AG10803 (cell line): ENCODE measurements at regions not wholly inside any gene's neighbourhood (a gene's known extent, or its start where the extent isn't known, plus 50 kb on each side); places are given as distances from the start of the nearest gene placed in this dataset.

Source experiments
- DNase-seq: peaks from one replicate; pipeline ENCODE4 v3.0.0; 2010; ENCODE audit warnings: low read depth
- H3K4me3 ChIP-seq: 2 replicates; pipeline ENCODE4 v1.5.1; 2011; ENCODE audit warnings: mild to moderate bottlenecking, low read length, control low read depth
- TF ChIP-seq, protein P1 (sequence below): conservative IDR thresholded peaks from 2 replicates; pipeline ENCODE4 v1.5.1; 2011; ENCODE audit warnings: mild to moderate bottlenecking, low read length, control low read depth, inconsistent platforms

DNA sequence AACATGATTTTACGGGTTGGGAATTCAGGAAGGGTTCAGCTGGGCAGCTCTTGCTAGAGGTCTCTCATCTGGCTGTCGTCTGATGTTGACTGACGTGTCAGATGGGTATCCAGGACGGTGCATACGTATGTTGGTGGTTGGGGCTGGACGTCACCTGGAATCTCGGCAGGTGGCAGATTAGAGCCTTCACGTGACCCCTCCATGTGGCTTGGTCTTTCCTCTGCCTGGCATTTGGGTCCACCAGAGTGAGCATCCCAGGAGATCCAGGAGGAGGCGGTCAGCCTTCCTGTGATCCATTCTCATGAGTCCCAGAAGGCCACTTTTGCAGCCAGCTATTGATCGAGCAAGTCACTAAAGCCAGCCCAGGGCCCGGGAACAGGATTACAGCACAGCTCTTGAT lies 202.7 kb downstream of the FOXL1 start:
- DNase-seq = no peak
- TF ChIP-seq, protein P1, sequence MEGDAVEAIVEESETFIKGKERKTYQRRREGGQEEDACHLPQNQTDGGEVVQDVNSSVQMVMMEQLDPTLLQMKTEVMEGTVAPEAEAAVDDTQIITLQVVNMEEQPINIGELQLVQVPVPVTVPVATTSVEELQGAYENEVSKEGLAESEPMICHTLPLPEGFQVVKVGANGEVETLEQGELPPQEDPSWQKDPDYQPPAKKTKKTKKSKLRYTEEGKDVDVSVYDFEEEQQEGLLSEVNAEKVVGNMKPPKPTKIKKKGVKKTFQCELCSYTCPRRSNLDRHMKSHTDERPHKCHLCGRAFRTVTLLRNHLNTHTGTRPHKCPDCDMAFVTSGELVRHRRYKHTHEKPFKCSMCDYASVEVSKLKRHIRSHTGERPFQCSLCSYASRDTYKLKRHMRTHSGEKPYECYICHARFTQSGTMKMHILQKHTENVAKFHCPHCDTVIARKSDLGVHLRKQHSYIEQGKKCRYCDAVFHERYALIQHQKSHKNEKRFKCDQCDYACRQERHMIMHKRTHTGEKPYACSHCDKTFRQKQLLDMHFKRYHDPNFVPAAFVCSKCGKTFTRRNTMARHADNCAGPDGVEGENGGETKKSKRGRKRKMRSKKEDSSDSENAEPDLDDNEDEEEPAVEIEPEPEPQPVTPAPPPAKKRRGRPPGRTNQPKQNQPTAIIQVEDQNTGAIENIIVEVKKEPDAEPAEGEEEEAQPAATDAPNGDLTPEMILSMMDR = no peak
- no peak overlapping the region for H3K4me3 ChIP-seq

DNA sequence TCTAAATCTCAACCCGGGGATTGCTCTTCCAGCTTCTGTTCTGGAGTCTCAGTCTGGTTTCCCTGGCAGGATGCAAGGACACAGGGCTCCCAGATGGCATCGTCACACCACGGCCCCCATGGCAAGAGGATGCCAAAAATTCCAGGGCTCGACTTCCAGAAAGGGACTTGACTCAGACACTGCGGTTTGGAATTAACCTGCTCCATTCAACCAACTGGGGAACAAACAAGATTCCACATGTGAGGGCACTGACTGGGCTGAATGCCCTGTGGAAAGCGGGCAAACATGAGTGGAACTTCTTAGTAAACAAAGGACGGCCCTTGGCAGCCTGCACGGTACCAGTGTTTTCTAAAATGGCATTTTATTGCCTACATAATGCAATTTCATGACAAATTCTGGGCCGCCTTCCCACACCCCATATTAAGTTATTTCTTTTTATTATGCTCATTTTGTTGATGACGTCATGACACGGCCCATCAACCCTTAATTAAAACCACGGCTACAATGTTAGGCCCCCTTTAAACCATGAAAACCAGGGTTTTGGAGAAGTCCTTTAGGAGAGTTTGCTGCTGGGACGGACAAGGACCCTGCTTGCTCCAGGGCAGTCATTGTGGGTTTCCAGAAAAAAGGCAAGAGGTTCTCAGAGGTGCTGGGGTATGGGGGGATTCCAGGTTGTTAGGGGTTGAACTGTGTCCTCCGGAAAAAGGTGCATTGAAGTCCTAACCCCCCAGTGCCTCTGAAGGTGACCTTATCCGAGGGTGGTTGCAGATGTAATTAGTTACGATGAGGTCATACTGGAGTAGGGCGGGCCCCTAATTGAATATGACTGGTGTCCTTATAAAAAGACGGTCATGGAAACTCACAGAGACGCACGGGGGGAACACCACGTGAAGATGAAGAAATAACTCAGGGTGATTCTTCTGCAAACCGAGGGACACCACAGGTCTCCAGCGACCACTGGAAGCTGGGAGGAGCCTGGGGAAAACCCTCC lies 205.6 kb downstream of the FOXL1 start:
- TF ChIP-seq, protein P1 = no peak

DNA sequence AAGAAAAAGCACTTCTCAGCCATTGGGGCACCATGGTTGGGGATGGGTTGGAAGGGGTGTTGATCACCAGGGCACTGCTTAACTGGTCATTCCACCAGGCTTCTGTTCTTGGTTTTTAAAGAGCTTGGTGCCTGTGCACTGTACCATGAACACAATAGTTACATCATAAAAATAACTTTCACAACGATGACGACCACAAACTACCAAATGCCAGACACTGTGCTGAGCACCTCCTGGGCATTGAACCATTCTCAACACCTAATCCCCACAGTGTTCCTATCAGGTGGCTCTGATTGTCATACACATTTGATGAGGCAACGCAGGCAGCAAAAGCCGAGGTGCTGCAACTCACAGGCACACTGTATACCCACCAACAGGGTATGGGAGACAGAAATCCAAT lies 208.0 kb downstream of the FOXL1 start:
- TF ChIP-seq, protein P1 = no peak
- no peak overlapping the region for H3K4me3 ChIP-seq
- DNase-seq = no peak

More for the DNA sequence above, 205.6 kb downstream of the FOXL1 start:
- DNase-seq = peak; percentile 83
- no peak overlapping the region for H3K4me3 ChIP-seq

DNA sequence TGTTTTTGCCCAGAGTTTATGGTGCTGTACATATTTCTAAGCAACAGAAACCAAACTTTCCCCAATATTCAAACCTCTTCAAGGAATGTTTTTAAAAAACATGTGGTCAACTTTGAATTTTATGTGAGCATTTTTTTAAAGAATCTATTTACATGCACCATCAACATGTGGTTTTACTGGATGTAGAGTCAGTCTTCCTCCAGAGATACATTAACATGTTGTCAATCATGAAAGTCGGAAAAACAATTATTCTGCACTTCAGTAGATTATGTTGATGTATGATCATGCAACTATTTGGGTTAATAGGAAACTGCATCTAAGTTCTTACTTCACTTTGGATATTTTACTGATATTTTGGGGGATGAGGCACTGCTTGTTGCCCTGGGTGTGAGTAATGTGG lies 208.6 kb downstream of the FOXL1 start:
- no peak for DNase-seq
- no peak overlapping the region for H3K4me3 ChIP-seq
- TF ChIP-seq, protein P1 = no peak

DNA sequence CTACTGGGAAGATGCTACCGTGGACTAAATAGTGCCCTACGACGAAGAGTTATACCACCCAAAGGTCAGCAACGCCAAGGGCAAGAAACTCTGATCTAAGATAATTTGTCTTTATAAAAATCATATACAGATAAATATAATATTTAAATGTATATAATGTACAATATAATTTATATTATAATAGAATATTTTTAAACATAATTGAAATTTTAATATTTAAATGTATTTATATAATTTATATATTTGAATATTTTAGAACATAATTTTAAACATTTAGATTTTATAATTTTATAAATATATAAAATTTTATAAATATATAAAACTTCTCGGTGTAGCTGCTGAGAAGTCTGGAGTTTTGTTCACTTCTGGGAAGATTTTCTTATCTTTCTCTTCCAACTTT lies 209.2 kb downstream of the FOXL1 start:
- no peak overlapping the region for H3K4me3 ChIP-seq
- DNase-seq = no peak
- TF ChIP-seq, protein P1 = no peak

DNA sequence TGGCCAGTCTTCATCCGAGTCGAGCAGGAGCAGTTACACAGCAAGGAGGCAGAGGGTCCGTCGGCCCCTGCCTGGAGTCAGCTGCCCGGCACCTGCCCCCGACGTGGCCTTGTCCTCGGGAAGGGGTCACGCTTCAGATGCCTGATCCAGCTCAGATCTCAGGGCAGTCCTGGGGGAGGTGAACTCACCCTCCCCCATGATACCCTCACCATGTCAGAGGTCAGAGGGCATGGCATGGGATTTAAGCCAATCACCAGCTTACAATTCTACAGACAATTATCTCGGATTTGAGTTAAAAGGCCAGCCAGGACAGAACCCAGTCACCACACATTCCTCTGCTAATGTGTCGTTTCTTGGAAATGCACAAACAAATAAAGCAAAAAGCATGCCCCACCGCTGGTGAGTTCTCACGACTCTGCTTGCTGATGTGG lies 211.3 kb downstream of the FOXL1 start:
- TF ChIP-seq, protein P1 = no peak
- H3K4me3 ChIP-seq = no peak overlapping the region
- peak; percentile 53 for DNase-seq
